ENCODE measurements at regions not wholly inside any gene's neighbourhood (a gene's known extent, or its start where the extent isn't known, plus 50 kb on each side); places are given as distances from the start of the nearest gene placed in this dataset.

DNA sequence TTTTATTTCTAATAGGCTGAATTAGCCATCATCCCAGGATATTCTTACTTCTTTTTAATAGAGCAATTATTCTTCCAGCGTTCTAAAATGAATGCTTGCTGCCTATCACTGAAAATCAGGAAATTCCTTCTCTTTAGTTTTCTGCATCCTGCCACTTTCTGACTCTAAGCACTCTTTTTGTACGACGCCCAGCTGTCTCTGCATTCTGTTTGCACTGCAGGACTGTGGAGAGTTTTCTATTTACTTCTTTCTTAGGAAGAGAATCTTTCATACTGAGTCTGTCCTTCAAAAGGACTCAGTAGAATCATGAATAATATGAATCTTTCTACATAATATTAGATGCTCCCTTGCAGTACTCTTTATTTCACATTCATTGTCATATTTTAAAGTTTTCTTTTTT lies 360.4 kb upstream of the DSEL start:
- no peak for TF ChIP-seq CTCF (IDR thresholded peaks at IDR 0.05; ENCODE audit: low read depth, low read length, missing input control)
- no peak for TF ChIP-seq YY1 (IDR thresholded peaks at IDR 0.05)
- TF ChIP-seq EGR1 (IDR thresholded peaks at IDR 0.05; ENCODE audit: low read depth in 2 of 2), result no peak
- TF ChIP-seq JUND (IDR thresholded peaks at IDR 0.05), result no peak
- TF ChIP-seq TAF1 (conservative IDR thresholded peaks at IDR 0.05), result no peak
- no peak for TF ChIP-seq GABPA (IDR thresholded peaks at IDR 0.05 in 1 of 2, conservative IDR thresholded peaks at IDR 0.05 in 1 of 2)
- no peak for TF ChIP-seq FOXA2 (IDR thresholded peaks at IDR 0.05)
- no peak for TF ChIP-seq RAD21 (IDR thresholded peaks at IDR 0.05)

All from liver (tissue), 3 donors.